MV-4-11 (cell line): ENCODE measurements at regions not wholly inside any gene's neighbourhood (a gene's known extent, or its start where the extent isn't known, plus 50 kb on each side); places are given as distances from the start of the nearest gene placed in this dataset.
"Not testable (repeated sequence)": the region's sequence is repeated elsewhere in the genome, so short reads cannot be mapped to it uniquely, and the experiment has no call there.

Experiments
- DNase-seq: peaks from one replicate; lab custom pipeline; 2025; lab: John Stamatoyannopoulos, UW

DNA sequence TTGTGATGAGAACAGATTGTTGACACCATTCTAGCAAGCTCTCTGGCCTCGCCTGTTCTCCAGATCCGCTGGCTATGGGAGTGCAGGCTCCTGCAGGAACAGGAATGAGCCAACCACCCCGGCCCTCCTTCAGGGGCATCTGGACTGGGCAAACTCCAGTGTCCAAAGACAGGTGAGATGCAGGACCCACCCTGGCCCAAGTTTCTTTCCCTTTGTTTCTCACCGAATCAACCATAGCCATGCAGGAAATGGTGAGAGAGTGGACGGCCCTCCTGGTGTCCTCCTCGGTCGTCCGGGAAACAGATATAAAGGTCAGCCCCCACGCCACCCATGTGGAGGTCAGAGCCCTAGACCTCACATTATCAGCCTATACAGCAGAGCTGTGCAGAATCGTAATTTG lies 108.6 kb upstream of the IRX2 start:
- no peak for DNase-seq

DNA sequence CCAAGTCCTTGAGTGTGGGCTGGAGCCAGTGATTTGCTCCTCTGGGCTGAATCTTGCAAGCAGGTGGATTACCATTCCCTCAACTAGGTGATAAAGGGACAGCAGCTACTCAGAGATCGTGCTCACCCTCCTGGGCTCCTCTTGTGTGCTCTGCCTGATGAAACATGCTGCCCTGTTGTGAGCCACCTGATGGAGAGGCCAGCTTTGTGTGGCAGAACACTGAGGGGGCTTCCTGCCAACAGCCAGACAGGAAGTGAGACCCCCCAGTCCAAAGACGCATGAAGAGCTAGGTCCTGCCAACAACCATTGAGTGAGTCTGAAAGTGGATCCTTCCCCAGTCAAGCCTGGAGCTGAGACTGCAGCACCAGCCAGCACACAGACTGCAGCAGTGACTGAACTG lies 106.4 kb upstream of the IRX2 start:
- DNase-seq, result no peak

DNA sequence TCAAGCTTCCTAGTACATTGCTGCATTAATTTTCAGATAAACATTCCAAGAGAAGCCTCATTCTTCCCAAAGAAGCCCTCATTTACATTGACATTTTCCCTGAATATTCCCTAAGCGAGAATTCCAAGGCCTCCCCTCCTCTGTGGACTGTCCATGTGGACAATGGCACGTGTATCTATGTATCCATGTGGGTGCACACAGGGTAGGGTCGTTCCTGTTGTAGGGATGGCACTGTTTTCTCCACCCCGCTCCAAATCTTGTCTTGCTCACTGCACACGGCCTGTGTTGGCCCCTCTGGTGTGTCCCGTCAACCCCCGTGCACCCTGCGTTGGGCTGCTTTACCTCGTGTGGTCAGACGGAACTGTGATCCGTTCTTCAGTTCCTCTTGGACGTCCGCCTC lies 104.7 kb upstream of the IRX2 start:
- DNase-seq, result no peak

DNA sequence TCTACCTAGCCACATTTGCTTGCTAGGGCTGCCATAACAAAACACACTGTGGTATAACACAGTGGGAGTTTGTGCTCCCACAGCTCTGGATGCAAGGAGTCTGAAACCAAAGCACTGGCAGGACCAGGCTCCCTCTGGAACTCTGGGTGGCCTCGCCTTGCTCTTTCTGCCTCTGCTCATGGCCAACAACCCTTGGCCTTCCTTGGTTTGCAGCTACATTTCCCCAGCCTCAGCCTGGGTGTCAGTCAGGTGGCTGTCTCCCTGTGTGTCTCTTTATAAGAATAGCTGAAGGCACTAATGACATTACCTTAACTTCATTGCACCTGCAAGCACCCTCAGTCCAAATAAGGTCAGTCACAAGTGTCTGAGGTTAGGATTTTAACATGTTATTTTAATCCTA lies 101.0 kb upstream of the IRX2 start:
- no peak for DNase-seq

DNA sequence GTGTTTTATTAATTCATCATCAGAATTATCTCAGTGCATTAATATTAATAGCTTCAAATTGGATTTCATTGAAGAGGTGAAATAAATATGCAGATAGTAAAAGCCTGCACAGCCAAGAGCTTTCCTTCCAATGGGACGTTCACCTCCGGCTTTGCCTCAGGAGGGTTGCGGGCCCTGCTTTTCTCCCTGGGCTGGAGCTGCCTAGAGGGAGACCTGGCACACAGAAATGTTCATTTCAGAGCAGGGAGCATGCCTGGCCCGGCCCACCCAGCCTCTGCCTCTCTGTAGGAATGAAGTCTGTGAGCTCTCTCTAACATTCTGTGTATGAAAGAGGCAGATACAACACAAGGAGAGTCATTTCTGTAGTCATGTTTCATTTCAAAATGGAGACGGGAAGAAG lies 100.4 kb upstream of the IRX2 start:
- DNase-seq, result no peak

DNA sequence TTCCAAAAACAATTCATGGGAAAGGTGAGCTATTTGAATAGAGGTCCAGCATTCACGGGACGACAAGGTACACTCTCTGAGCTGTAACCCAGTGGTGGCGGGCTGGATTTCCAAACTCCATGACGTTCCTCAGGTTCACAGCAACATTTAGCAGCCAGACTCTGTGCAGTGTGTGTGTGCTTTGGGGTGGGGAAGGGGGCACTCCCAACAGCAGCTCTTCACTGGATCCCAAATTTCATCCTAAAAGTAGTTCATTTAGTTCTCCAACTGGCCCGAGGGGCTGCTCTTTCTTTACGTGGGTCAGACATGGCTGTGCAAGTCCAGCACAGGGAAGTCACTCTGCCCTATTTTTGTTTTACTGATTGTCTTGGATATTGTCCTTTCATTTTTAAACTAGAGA lies 98.0 kb upstream of the IRX2 start:
- no peak for DNase-seq

DNA sequence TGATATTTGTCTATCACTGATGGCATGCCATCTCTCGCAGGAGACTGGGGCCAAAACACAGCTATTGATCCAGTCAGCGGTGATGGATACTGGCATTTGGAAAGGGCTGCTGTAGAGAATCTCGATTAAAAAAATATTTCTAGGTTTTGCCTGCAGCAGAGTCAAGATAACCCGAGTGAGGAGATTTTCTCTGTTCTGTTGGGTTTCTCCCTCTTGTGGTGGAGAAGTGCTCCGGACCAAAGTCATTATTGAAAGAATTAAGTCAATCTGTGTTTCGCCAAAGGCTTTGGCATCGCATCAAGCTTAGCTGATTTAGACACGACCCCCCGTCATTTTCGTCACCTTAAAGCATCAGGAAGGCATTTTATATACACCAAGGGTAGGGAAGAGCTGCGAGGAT lies 97.1 kb upstream of the IRX2 start:
- no peak for DNase-seq

DNA sequence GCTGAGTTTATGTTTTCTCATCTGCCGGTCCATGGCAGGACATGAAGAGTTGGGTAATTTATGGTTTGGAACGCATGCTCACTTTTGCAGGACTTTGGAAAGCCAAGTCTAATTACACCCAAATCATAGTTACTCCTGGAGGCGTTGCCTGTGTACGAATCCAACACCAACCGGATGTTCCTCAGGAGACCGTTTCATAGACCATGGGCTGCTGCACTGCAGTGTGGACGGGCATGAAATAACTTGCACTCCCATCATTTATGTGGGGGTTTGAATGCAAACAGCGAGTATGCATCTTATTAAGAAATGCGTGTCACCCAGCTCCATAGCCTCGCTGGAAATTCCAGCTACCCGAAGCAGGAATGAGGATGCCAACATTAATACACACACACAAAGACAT lies 96.1 kb upstream of the IRX2 start:
- no peak for DNase-seq

DNA sequence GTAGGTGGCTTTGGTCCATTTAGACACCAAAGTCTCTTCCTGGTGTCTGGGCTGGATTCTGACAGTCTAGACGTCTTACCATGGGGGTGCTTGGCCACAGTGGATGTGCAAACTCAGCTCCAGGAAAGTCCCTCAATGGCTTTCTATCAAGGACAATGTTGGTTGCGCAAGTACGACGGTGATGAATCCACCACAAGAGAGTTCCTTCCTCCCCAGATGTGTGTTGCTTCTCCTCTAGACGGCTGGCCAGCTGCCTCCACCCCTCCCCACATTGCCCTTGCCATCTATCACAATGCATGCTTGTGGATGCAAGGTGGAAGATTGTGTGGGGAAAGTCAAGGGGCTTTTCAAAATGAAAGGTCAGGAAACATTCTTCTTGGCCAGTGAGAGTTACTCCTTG lies 89.7 kb upstream of the IRX2 start:
- DNase-seq, result peak; percentile 96

DNA sequence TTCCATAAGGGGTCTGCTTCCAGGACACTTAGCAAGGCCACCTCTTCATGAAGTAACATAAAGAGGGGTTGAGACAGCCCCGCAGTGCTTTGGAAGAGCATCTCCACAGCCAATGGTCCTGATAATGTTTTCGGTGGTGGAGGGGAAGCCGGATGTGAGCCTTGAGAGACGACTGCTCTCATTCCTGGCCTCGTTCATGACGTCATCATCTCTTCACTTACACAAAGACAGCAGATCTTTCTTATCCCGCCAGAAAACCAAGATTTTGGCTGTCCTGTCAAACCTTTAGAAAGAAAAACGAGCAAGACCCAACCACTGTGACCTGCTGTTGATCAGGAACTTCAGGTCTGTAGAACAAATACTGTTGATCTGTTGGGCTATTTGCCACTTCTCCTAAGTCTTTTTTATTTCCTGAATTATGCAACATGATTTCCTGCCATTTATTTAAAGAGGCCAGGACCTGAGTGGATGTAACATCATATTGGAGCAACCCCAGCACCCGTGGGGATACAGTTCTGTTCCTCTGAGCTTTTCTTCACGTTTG lies 89.0 kb upstream of the IRX2 start:
- peak; percentile 46 for DNase-seq

DNA sequence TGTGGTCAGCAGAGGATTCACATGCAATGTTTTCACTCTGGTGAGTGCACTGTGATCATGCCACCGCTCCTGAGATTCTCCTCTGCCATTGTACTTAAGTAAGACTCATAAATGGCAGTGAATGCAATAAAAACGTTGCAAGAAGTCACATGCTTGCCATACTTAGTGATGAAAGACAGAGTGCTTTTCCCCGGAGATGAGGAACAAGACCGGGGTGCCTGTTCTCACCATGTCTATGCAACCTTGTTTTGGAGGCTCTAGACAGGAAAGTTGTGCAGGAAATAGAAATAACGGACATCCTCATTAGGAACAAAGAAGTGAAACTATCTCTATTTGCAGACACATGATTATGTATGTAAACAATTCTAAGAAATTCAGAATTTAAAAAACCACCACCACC lies 84.7 kb upstream of the IRX2 start:
- peak; percentile 97 for DNase-seq

DNA sequence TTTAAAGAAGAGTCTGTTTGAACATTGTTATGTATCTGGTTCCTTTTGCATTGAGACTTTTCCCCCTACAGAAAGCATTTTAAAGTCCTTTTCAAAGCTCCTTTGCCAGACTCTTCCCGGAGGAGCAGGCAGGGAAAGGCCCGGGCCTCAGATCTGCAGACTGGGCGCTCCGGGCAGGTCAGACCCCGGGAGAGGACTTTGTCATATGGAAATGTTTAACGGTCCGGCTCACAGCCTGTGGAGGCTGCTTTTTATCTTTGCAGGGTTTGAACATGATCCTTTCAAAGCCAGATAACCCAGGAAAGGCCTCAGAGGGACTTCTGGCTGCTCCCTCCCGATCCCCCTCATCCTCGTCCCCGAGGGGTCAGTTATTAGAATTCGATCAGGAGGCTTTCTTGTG lies 82.1 kb upstream of the IRX2 start:
- no peak for DNase-seq

DNA sequence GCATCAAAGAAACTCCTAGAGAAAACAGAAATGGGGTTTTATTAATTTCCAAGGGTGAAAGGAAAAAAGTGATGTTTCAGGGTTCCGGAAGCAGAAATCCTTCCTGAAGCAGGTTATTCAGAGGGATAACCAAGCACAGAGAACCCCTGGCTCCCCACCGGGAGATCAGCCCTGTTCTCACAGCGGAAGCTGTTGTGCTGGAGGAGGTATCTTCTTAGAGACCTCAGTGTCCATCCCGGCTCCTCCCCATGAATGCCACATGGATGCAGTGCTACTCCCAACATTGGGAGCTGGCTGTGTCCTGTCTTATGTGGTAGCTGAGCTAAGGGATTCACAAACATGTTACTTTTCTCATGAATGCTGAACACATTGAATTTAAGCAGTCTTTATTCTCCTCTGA lies 80.9 kb upstream of the IRX2 start:
- no peak for DNase-seq

DNA sequence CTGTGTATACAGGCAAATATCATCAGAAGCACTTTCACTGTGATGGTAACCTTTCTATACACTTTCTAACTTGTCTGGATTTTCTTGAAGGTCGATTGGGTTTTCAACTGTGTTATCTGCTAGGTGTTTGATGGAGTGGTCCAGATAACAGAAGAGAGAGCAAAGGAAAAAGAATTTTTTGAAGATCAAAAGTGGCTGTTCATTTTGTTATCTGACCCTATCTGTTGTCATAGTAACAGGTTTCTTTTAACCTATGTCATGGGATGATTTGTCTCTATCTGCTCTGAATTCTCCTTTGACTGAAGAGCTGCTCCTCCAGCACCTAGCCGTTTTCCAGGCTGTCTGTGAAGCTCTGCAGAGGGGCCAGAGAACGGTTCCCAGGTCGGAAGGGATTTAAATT lies 77.8 kb upstream of the IRX2 start:
- DNase-seq, result no peak

DNA sequence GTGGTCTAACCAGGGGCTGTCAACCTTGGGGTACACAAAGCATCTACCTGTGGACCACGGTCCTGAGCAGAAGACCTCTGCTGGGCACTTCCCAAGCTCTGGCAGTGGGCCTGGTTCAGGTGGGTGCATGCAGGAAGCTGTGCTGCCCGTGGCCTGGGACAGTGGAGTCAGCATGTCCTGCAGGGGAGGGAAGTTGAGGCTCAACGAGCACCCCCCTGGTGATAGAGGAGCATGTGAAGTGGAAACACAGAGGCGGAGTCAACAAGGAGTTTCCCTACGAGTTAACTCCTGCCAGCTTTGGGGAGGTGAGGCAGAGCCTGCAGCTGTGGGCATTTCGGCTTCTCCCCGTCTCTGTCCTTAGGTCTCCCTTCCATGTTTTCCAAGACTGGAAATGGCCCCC lies 67.5 kb upstream of the IRX2 start:
- no peak for DNase-seq

DNA sequence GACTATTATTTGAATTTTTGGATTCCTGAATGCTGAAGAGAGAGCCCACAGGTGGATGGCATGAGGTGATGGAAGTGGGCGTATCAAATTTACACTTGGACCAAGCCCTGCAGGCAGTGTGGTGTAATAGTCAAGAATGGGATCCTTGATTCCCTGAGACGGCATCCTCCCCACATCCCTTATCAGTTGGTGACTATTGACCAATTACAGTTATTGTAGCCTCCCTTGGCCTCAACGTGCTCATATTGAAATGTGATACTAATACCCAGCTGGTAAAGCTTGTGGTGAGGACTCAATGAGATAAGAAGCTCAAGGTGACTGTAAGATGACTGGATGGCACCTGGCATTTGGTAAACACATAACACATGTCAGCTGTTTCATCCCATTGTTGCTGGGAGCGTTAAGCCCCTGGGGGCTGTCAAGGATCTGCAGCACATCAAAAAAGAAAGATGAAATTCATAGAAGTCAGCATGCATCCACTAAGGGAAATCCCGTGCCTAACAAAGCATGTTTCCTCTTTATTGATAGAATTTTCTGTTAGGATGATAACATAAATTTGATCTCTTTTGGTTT lies 65.6 kb upstream of the IRX2 start:
- DNase-seq, result no peak

DNA sequence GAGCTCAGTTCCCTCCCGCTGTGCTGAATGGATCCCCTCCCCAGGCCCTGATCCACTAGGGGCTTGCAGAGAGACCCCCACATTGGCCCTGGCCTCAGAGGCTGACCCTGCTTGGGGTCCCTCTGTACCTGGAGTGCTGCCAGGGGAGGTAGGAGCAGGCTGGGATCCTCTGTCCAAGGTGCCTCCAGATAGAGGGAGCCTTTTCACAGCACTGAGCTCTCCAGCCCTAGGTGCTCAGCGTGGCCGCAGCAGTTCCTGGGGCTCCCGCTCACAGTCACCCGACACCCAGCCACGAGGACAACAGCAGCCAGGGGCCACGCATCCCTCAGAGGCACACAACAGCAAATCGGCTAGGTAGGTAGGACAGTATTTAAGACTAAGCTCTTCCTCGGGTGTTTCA lies 62.2 kb upstream of the IRX2 start:
- no peak for DNase-seq

DNA sequence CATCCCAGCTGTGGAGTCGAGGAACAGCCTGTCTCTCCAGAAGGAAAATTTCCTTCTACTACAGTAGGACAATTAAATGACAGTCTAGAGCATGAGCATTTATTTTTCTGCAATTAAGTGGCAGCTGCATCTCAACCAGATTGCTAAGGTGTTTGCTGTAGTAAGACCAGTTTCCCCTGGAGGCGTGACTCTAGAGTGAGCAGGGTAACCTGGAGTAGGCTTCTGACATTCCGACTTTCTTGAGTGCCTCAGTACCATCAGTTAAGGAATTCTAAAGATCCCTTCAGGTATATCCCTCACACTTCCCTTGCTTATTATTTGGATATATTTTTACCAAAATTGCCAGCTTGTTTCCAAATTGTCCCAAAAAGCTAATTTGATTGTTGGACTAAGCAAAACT lies 59.2 kb upstream of the IRX2 start:
- DNase-seq, result no peak

DNA sequence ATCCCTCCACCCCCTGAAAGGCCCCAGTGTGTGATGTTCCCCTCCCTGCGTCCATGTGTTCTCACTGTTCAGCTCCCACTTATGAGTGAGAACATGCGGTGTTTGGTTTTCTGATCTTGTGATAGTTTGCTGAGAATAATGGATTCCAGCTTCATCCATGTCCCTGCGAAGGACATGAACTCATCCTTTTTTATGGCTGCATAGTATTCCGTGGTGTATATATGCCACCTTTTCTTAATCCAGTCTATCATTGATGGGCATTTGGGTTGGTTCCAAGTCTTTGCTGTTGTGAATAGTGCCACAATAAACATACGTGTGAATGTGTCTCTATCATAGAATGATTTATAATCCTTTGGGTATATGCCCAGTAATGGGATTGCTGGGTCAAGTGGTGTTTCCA lies 55.8 kb upstream of the IRX2 start:
- DNase-seq, result not testable (repeated sequence)

DNA sequence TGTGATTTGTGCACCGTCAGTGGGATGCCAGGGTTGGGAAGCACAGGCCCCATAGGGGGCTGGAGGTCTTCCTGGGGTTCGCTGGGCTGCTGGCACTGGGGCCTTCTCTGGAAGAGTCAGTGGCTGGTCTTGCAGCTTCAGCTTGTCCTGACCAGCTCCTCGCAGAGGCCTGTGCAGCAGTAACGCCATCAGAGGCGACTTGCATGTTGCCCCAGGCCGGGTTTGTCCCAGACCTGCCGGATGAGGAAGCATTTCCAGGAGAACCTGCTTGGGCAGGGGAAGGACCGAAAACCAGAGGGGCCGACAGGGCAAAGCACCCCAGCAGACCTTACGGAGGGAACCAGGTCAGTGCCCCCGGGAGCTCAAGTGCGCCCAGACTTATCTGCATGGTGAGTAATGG lies 54.7 kb upstream of the IRX2 start:
- no peak for DNase-seq

DNA sequence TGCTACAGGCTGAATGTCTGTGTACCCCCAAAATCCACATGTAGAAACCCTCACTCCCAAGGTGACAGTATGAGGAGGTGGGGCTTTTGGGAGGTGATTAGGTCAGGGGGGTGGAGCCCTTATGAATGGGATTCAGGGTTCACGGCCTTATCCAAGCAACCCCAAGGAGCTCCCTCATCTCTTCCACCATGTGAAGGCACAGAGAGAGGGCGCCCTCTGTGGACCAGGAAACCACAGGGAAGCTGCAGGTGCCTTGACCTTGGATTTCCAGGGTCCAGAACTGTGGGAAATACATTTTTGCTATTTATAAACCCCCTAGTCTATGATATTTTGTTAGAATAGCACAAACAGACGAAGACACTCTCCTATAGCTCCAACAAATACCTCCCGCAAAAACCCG lies 53.6 kb upstream of the IRX2 start:
- no peak for DNase-seq

DNA sequence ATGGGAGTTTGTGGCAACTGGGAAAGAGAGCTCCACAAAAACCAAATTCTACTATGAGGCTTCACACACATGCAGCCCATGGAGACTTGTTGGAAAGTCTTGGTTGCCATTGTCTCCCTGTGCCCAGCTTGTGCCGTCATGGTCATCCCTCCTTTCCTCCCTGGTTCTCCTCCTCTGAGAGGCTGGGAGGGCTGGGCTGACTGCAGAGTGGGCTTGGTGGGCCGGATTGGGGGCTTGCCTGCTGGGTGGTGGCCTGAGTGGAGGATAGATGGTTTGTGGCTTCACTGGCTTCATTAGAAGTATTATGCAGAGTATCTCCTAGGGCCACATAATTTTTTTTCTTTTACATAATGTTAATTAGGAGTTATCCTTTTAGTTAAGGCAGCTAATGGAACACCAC lies 52.3 kb upstream of the IRX2 start:
- DNase-seq, result no peak

DNA sequence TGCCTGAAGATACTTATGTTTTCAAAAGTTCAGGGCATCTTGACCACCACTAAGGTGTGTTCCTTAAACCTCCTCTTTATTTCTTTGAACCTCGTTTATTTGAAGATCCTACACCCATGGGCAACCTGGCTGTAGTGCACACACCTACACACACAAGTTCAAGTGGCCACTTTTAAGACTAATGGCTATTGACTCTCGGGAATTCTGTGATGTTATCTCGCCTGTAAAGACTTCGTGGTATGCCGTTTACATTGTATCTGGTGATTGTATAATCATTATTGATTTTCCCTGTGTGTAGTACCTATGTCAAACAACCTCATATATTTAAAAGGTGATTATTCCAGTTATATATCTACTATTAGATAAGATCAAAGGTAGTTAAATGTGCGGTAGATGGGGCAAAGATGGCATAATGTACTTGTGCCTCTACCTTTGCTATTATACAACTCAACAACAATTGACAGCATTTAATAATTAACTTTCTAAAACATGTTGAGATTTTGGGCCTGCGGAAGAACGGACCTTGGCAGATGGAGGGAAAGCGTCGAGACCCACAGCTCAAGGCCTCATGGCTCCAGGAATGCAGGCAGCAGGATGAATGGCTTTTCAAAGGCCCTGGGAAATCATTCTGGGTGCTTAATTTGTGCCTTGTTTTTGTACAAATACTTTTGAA lies 51.4 kb upstream of the IRX2 start:
- DNase-seq, result no peak
